ENCODE measurements at regions not wholly inside any gene's neighbourhood (a gene's known extent, or its start where the extent isn't known, plus 50 kb on each side); places are given as distances from the start of the nearest gene placed in this dataset.

- H3K4me1 ChIP-seq (ENCODE audit: control insufficient read depth in 4 of 4, insufficient read depth in 4 of 4, low read length in 3 of 4) = no peaks in the 10 kb centered on the region
- 69% methylated on average over 3 of the region's 3 CpGs for WGBS
- no peaks in the 10 kb centered on the region for H3K36me3 ChIP-seq (ENCODE audit: control insufficient read depth in 4 of 4, insufficient read depth in 3 of 4, low read depth in 1 of 4, low read length in 3 of 4)
- H3K9ac ChIP-seq (ENCODE audit: low read depth in 1 of 2, low read length in 2 of 2) = no peak overlapping the region
- H3K27me3 ChIP-seq (ENCODE audit: control insufficient read depth in 4 of 4, insufficient read depth in 4 of 4, low read length in 3 of 4) = no peaks in the 10 kb centered on the region
- DNase-seq (ENCODE audit: low spot score) = no peak
- no peak for TF ChIP-seq EGR1 (IDR thresholded peaks at IDR 0.05; ENCODE audit: low read depth in 2 of 2)
- no peak for TF ChIP-seq RAD21 (IDR thresholded peaks at IDR 0.05)
- no peak for TF ChIP-seq RXRA (IDR thresholded peaks at IDR 0.05)
- TF ChIP-seq HNF4A (conservative IDR thresholded peaks at IDR 0.05) = no peak
- no peak for TF ChIP-seq HNF4G (IDR thresholded peaks at IDR 0.05)
- TF ChIP-seq JUND (IDR thresholded peaks at IDR 0.05) = no peak
- no peak for TF ChIP-seq ZBTB33 (IDR thresholded peaks at IDR 0.05)
- TF ChIP-seq, protein P1, sequence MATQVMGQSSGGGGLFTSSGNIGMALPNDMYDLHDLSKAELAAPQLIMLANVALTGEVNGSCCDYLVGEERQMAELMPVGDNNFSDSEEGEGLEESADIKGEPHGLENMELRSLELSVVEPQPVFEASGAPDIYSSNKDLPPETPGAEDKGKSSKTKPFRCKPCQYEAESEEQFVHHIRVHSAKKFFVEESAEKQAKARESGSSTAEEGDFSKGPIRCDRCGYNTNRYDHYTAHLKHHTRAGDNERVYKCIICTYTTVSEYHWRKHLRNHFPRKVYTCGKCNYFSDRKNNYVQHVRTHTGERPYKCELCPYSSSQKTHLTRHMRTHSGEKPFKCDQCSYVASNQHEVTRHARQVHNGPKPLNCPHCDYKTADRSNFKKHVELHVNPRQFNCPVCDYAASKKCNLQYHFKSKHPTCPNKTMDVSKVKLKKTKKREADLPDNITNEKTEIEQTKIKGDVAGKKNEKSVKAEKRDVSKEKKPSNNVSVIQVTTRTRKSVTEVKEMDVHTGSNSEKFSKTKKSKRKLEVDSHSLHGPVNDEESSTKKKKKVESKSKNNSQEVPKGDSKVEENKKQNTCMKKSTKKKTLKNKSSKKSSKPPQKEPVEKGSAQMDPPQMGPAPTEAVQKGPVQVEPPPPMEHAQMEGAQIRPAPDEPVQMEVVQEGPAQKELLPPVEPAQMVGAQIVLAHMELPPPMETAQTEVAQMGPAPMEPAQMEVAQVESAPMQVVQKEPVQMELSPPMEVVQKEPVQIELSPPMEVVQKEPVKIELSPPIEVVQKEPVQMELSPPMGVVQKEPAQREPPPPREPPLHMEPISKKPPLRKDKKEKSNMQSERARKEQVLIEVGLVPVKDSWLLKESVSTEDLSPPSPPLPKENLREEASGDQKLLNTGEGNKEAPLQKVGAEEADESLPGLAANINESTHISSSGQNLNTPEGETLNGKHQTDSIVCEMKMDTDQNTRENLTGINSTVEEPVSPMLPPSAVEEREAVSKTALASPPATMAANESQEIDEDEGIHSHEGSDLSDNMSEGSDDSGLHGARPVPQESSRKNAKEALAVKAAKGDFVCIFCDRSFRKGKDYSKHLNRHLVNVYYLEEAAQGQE (IDR thresholded peaks at IDR 0.05) = no peak
- TF ChIP-seq, protein P2, sequence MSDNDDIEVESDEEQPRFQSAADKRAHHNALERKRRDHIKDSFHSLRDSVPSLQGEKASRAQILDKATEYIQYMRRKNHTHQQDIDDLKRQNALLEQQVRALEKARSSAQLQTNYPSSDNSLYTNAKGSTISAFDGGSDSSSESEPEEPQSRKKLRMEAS (IDR thresholded peaks at IDR 0.05) = no peak
- TF ChIP-seq, protein P3, sequence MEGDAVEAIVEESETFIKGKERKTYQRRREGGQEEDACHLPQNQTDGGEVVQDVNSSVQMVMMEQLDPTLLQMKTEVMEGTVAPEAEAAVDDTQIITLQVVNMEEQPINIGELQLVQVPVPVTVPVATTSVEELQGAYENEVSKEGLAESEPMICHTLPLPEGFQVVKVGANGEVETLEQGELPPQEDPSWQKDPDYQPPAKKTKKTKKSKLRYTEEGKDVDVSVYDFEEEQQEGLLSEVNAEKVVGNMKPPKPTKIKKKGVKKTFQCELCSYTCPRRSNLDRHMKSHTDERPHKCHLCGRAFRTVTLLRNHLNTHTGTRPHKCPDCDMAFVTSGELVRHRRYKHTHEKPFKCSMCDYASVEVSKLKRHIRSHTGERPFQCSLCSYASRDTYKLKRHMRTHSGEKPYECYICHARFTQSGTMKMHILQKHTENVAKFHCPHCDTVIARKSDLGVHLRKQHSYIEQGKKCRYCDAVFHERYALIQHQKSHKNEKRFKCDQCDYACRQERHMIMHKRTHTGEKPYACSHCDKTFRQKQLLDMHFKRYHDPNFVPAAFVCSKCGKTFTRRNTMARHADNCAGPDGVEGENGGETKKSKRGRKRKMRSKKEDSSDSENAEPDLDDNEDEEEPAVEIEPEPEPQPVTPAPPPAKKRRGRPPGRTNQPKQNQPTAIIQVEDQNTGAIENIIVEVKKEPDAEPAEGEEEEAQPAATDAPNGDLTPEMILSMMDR (IDR thresholded peaks at IDR 0.05; ENCODE audit: low read depth, low read length, missing input control) = no peak
- no peak for TF ChIP-seq ATF3 (IDR thresholded peaks at IDR 0.05)
- TF ChIP-seq FOXA2 (IDR thresholded peaks at IDR 0.05) = no peak
- no peak for TF ChIP-seq SP1 (IDR thresholded peaks at IDR 0.05)
- no peak for TF ChIP-seq NR2F2 (IDR thresholded peaks at IDR 0.05)
- TF ChIP-seq TAF1 (conservative IDR thresholded peaks at IDR 0.05) = no peak
- H3K4me3 ChIP-seq (ENCODE audit: low read depth in 1 of 3, low read length in 3 of 3) = no peak overlapping the region
- H3K9me3 ChIP-seq (ENCODE audit: control insufficient read depth in 4 of 4, low read length in 3 of 4) = no peaks in the 10 kb centered on the region
- no peak overlapping the region for H3K27ac ChIP-seq (ENCODE audit: low read depth in 1 of 2, low read length in 2 of 2)
Observed at GRCh38 chr18:1575084-1575483, 670.4 kb downstream of the ADCYAP1 start.

- no peaks in the 10 kb centered on the region for H3K9me3 ChIP-seq (ENCODE audit: control insufficient read depth in 4 of 4, low read length in 3 of 4)
- 80% methylated on average over 6 of the region's 6 CpGs for WGBS
- no peaks in the 10 kb centered on the region for H3K27me3 ChIP-seq (ENCODE audit: control insufficient read depth in 4 of 4, insufficient read depth in 4 of 4, low read length in 3 of 4)
- TF ChIP-seq, protein P2 (IDR thresholded peaks at IDR 0.05) = no peak
- TF ChIP-seq FOXA2 (IDR thresholded peaks at IDR 0.05) (no peak), NR2F2 (IDR thresholded peaks at IDR 0.05) (no peak), ATF3 (IDR thresholded peaks at IDR 0.05) (no peak), RAD21 (IDR thresholded peaks at IDR 0.05) (no peak), YY1 (IDR thresholded peaks at IDR 0.05) (no peak), HNF4A (conservative IDR thresholded peaks at IDR 0.05) (no peak), JUND (IDR thresholded peaks at IDR 0.05) (no peak), RXRA (IDR thresholded peaks at IDR 0.05) (no peak), FOXA1 (IDR thresholded peaks at IDR 0.05) (no peak), EGR1 (IDR thresholded peaks at IDR 0.05; ENCODE audit: low read depth in 2 of 2) (no peak), TAF1 (conservative IDR thresholded peaks at IDR 0.05) (no peak), SP1 (IDR thresholded peaks at IDR 0.05) (no peak)
- TF ChIP-seq, protein P1 (IDR thresholded peaks at IDR 0.05) = no peak
- TF ChIP-seq, protein P3 (IDR thresholded peaks at IDR 0.05; ENCODE audit: low read depth, low read length, missing input control) = no peak
Observed at GRCh38 chr18:1578505-1578904, 673.8 kb downstream of the ADCYAP1 start.

More at GRCh38 chr18:1578505-1578904, 673.8 kb downstream of the ADCYAP1 start:
- Histone ChIP-seq H3K9ac (ENCODE audit: low read depth in 1 of 2, low read length in 2 of 2) (no peak overlapping the region), H3K36me3 (ENCODE audit: control insufficient read depth in 4 of 4, insufficient read depth in 3 of 4, low read depth in 1 of 4, low read length in 3 of 4) (no peaks in the 10 kb centered on the region), H3K4me1 (ENCODE audit: control insufficient read depth in 4 of 4, insufficient read depth in 4 of 4, low read length in 3 of 4) (no peaks in the 10 kb centered on the region), H3K27ac (ENCODE audit: low read depth in 1 of 2, low read length in 2 of 2) (no peak overlapping the region), H3K4me3 (ENCODE audit: low read depth in 1 of 3, low read length in 3 of 3) (no peak overlapping the region)
- DNase-seq (ENCODE audit: low spot score) = no peak
